ENCODE measurements at regions not wholly inside any gene's neighbourhood (a gene's known extent, or its start where the extent isn't known, plus 50 kb on each side); places are given as distances from the start of the nearest gene placed in this dataset.

DNA sequence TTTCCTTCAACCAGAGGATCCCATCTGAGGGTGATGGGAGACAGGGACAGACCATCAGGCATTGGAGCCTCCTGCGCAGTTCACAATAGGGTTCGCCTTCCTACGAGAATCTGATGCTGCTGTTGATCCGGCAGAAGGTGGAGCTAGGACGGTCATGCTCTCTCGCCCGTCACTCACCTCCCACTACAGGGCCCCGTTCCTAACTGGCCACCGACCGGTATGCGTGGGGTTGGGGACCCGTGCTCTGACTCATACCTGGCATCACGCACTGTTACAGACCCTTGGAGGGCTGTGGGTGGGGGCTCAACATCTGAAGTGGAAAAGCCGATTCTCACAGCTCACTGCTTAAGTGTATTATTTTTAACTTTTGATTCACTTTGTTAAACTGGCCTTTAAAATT lies 402.3 kb downstream of the BRD1 start:
- DNase-seq = no peak

DNA sequence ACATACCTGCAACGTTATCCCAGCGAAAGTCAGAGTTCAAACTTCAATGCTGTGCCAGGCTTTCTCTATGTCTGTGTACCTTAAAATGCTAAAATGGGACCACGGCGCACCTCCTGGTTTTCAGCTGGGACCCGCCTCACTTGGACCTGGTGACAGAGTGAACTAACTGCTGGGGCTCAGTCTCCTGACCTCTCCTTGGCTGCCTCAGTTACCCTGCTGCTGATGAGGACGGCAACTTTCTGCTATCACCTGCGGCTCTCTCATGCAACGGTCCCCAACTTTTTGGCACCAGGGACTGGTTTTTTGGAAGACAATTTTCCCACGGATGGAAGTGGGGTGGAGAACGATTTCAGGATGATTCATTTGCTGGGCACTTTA lies 402.8 kb downstream of the BRD1 start:
- DNase-seq = no peak

DNA sequence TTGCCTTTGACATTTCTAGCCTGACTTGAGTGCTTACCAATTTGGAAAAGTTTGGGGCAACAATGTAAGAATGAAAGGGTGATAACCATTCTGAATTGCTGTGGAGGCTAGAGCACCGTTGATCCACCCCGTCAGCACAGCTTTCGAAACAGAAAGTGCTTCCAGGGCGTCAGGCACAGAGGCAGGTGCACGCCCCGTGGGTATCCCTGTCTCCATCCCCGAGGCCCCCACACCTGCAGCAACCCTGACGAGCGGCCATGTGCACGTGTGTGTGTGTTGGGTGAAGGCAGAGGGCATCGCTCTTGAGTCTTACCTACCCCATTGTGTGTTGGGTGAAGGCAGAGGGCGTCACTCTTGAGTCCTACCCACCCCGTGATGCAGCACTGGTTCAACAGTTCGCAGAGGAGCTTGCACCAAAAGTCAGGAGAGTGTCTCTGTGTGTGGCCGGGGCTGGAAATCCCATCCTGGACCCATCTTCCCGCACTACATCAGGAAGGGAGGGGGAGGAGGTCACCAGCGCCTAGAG lies 404.5 kb downstream of the BRD1 start:
- DNase-seq = no peak

DNA sequence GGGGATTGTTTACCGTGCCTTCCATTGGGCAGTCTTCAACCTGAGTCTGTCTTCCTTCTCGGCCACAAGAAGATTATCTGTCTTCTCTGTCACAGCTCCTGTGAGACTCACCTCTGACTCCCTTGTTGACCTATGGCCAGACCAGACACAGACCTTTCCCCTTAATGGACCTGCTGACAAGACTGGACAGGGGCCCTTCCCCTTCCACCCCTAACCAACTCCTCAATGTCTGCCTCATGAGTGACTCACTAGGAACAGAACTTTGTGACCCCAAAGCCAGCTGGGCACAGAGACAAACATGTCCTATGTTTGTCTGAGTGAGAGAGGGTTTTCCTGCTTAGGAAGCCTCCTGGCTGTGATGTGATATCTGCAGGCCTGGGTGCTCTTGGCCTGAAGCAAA lies 405.0 kb downstream of the BRD1 start:
- no peak for DNase-seq

DNA sequence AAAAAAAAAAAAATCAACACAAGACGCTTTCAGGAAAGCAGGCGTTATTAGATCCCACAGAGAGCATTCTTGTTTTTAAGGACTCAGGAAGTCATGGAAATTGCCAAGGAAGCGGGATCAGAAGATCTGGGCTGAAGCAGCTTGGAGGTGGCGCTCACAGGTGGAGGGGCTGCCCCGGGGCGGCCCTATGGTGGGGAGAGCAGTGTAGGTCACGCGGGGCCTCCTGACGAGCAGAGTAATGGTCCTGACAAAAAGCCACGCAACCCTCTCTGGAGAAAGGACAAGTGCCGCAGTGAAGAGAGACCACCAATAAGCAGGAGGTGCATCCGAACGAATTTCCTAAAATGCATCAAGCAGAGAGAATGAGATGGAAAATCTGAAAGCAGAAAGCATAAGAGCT lies 407.0 kb downstream of the BRD1 start:
- no peak for DNase-seq

DNA sequence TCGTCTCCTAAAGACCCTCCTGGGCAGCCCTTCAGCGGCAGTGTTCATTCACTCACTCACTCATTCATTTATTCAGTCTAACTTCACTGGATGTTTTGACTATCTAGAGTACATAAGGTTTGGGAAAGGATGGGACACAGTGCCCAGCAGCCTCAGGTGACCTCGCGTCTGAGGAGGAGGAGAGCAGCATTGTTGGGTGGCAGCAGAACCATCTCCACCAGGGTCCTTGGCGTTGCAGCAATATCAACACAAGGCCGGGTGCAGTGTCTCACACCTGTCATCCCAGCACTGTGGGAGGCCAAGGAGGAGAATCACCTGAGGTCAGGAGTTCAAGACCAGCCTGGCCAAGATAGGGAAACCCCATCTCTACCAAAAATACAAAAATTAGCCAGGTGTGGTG lies 408.0 kb downstream of the BRD1 start:
- DNase-seq = no peak

DNA sequence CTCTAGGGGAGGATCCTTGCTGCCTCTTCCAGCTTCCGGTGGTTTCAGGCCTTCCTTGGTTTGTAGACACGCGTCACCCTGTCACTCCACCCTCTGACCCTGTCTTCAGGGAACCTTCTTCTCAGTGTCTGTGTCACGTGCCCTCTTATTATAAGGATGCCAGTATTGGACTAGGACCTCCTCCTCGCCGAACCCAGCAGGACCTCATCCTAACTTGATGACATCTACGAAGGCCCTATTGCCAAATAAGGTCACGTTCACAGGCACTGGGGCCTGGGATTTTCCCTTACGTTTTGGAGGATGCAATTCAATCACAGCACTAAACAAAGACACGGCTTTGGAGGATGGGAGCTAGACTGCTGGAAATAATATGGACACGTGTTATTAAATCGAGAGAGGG lies 408.7 kb downstream of the BRD1 start:
- no peak for DNase-seq

DNA sequence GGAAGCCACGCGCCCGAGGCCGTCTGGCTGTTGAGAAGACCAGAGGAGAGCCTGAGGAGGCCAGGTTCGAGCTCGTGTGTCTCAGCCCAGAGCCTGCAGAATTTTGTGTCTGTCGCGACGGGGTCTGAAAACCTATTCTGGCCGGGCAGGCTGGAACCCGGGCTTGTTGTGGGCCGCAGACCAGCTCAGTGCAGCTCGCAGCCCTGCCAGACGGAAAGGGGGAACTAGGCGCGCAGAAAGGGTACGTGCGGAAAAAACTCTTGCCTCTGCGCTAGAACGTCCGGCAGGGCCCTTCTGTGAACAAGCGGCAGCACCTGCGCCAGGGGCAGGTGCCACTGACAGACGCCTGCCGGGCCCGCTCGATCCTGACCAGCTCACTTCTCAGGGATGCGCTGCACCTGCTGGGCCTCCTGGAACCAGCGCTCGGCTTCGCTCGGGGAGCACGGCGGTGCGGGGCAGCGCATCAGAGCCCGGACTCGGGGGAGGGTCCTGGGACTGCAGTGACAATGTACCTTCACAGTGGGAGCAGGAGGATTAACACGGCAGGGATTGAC lies 409.3 kb downstream of the BRD1 start:
- DNase-seq = no peak

DNA sequence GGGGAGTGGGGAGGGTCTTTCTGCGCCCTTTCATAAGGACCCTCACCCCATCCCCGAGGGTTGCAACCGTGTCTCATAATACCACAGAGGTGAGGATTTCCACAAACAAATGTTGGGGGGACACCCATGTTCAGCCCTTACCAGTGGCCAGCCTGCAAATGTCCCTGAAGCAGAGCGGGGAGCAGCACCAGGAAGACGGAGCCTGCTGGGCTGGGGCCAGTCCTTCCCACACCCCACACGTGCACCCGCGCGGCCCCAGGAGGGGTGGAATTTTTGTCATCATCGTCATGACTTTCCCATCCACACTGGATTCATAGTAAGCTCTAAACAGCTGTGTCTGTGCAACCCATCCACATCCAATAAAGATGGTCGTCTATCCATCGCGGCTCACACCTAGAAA lies 409.8 kb downstream of the BRD1 start:
- DNase-seq = no peak

DNA sequence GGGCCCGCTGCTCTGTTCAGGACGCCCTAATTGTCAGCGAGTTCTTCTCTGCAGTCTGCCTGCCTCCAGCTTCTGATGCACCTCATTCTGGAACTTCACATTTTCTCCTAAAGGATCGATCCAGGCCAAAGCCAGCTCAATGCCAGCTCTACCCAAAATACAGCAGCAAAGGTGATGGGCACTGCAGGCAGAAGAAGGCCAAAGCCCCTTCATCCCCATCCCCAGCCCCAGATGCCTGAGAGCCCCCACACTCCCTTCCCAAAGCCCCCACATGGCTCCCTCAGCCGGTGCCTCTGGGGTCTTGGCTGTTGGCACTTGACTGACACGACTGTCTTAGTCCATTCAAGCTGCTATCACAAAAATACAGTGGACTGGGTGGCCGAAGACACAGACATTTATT lies 410.3 kb downstream of the BRD1 start:
- DNase-seq = no peak

DNA sequence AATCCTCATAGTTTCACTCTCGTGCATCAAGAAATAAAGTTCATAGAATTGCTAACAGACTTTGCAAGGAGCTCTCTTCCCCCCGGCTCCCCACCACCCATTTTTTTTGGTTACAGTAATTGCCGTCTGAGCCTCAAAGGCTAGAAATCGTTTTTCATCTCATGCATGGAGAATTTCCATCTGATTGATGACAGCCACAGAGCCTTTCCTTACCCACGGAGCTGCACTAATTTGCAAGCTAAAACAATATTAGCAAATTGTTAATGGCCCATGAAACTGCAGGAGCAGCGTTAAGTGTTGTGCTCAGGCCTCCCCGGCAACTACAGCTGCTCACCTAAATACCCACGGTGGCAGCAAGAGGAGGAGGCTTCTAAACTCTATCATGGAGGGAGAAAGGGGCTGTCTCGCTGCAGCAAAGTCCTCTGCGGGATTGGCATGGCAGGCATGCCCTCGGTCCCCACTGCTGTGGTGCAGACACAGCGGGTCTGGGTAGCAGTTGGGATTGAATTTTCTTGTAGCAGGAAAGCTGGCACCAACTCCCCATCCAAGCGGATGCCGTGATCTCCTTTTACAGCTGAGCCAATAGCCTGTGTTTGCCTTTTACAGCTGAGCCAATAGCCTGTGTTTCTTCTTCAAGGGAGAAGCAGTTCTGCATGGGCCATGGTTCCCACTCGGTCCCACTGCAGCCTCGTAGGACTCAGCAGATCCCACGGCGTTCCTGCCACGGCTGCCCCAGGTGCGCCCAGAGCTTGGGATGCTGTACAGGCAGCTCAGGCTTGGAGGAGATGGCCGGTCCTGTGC lies 412.3 kb downstream of the BRD1 start:
- DNase-seq = no peak

DNA sequence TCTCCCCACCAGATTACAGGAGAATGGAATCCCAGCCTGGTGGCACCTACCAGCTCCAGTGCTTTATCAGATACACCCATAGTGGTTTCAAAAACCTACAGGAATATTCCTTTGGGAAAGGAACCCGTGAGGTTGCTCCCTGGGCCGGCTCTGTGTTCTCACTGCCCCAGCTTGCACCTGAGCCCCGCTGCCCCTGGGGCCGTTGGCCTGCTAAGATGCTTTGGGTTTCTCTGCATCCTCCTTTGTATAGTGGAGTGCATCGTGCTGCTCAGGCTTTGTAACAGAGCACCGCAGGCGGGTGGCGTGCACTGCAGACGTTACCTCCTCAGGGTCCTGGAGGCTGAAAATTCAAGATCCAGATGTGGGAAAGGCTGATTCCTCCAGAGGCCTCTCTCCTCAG lies 414.1 kb downstream of the BRD1 start:
- DNase-seq = no peak

DNA sequence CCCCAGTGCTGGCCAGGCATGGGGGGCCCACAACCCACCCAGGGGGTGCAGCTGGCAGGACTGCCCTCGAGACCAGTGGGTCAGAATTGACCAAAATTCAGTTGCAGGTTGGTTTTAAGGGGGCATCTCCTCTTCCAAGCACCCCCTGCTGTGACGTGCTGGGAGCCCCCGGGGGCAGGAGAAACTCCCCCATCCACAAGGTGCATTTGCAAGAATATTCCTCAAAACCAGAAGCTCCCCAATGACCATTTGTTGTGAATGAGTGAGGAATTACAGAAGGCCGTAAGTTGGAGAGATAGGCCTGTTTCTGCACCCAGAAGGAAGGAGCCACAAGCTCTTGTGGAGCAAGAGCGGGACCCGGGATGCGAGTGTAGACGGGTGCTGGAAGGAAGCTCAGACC lies 414.5 kb downstream of the BRD1 start:
- no peak for DNase-seq

DNA sequence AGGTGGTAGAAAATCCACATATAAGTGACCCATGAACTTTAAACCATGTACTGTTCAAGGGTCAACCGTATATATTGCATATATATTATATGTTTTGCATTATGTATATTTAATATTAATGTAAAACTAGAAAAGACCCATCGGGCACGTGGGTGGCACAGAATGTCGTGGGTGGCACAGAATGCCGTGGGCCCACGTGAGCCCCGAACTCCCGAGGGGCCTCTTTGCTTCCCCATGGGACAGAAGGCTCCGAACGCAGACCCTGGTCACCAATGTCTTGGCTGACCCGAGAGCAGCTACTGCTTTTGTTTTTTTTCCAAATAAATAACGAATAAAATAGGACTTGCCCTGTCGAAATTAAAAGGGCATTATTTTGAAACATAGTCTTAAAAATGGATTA lies 415.4 kb downstream of the BRD1 start:
- DNase-seq = no peak

DNA sequence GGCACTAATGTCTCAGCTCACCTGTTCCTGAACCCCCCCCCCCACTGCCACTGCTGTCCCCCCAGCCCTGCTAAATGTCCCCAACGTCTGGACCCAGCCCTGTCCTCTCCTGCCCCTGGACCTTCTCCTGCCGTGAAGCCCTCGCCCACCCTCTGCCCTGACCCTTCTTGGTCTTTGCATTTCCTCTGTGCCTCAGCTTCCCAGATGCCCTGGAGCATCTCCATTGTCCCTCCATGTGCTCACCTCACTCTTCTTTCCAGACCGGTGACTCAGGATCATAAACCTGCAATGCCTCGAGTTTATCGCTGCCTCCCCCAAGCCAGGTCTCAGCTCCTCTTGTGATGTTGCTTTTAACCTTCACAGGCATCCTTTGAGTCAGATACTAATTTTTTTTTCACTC lies 416.4 kb downstream of the BRD1 start:
- DNase-seq = no peak

DNA sequence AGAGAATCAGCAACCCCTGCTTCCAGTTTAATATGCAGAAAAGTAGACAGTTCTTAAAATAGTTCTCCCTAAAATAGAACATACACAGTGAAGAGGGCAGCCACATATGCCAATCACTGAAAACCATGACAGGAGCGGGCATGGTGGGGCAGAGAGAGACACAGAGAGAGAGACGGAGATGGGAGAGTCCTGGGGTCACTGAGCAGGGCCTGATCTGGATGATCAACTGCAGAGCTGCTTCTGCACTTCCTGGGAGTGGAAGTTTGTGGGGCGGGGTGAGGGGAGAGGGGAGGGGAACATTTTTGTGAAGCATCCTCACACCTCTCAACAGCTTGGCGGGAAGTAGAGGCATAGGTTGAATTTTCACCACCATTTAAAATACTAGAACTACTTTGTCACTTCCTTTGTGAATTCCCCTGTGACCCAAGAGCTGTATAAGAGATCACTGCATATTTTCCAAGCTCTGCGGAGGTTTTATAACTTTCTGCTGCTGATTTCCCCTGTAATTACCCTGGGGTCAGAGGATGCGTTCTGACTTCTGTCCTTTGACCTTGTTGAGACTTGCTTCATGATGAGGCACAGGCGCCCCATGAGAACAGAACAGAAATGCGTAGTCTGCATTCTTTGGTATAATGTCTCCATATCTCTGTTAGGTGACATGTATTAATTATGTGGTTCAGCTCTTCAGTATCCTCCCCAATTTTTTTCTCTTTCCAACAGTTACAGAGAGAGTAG lies 419.4 kb downstream of the BRD1 start:
- no peak for DNase-seq

DNA sequence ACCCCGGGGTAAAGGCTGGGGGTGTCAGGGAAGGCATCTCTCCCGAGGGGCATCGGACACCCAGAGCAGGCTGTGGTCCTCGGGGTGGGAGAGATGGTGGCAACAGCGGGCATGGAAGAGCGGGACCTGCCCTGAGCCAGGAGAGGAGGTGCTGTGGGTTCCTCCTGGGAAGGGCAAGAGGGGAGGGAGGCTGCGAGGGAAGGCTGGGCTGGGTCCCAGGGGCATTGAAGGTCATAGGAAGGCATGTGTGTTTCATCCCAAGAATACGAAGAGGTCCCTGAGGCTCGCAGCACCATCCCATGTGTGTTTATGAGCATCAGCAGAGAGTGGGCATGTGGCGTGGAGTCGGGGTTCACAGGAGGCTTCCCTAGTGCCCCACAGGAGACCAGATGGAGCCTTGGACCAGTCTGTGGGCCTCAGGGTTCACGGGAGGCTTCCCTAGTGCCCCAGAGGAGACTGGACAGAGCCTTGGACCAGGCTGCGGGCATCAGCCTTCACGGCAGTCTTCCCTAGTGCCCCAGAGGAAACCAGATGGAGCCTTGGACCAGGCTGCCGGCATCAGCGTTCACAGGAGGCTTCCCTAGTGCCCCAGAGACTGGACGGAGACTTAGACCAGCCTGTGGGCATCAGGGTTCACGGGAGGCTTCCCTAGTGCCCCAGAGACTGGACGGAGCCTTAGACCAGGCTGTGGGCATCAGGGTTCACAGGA lies 420.6 kb downstream of the BRD1 start:
- DNase-seq = no peak

DNA sequence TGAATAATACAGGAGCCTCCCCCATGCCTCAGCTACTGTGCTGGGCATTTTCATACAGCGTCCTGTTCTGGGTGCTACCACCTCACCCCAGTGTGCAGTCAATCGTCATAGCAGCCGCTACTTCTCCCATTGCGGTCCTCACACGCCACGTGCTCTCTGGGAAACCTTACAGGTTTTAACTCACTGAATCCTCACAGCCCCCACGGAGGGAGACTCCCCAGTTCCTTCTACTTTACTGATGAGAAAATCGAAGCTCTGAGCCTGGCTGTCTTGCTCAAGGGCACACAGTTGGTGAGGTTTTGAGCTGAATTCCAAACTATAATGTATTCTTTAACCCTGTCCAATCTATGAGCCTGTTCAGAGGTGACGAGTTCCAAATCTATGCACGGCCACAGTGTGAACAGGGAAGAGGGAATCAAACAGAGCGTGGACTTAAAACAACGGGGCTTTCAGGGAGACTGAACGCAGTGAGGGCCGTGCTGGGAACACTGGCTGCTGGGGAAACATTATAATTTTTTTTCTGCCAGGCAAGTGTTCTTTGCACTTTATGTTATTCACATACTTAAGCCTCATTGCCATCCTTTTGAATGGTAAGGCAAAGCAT lies 421.5 kb downstream of the BRD1 start:
- no peak for DNase-seq

DNA sequence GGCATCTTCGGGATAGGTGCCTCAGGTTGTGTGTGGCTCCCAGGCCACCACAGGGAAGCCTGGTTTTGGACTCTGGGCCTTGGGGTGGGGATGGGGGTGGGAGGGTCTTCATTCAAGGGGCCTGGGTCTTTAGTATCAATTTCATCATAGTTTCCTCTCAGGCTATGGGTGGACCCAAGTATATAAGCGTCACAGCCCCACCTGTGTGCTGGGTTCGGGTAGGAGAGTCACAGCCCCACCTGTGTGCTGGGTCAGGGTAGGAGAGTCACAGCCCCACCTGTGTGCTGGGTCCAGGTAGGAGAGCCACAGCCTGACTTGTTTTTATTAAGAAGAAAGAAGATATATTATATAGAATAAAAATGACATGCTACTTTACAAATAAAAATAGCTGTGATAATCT lies 422.1 kb downstream of the BRD1 start:
- DNase-seq = no peak

DNA sequence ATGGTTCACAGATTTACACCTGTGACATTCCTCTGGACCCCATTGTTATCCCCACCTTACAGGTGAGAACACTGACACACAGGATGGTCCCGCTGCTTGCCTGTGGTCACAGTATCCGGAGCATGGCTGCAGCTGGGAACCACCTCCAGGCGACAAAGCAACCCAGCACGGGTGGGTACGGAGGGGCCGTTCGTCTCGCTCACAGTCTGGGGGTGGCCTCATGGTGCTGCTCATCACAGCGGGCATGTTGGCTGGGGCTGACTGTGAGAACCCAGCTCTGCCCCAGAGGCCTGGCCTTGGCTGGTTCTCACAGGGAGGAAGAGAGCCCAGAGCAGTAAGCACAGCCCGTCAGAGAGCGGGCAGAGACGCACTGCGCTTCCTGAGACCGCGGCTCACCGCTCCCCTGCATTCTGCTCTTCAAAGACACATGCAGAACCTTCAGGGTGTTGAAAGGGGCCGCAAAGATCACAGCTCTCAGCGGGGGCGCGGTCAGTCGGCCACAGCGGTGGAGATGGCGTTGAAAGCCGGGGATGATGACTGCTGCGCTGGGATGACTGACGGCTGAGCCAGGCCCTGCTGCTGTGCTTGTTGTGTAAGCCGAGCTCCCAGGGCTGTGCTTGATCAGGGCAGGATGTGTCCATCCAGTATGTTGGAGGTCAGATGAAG lies 423.0 kb downstream of the BRD1 start:
- no peak for DNase-seq

DNA sequence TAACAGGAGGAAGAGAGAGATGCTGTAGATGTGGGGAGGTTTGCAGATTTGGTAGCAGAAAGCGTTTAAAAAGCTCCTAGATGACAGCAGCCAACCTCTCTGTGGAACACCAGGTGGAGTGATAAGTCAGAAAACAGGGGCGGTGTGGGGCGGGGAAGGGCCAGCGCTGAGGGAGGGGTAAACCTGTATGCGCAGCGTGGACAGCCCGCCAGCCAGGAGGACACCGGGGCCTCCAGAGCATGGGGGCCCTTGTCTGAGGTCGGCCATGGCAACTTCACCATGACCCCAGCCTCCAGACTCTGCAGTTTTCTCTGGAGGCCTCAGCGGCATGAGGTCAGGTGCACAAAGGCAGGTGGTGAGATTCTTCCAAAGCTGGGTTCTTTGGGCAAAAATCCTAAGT lies 423.7 kb downstream of the BRD1 start:
- no peak for DNase-seq

DNA sequence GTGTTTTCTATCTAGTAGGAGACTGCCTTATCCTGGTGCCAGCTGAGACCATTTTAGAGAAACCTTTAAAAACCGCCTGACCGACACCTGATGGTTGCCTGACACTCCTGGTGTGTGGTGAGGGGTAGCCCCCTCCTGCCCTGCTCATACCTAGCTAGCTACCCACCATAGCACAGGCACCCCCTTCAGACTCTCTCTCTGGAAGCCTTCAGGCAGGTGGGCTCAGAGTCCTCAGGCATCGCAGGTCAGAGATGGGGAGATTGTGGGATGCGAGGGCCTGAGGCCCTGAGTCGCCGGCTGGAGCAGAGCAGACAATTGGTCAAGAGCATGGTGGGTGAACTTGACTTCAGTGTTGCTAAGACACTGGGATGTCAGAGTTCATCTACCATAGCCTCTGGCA lies 424.6 kb downstream of the BRD1 start:
- DNase-seq = no peak

DNA sequence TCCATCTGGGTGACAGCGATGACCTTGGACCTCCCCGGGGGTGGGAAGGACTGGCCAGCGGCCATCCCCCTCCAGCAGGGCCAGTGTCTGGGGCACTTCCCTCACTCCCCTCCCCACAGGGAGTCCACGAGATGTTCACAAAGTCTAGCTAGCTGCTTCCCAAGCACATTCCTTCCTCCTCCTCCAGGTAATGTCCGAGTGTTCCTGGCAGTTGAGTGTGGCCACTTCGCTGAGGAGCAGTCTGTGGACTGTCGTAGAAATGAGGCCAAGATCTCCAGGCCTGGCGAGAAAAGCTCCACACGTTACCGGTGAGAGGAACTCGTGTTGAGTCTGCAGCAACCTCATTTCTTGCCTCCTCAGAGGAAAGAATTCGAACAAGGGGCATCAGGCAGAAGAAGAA lies 425.5 kb downstream of the BRD1 start:
- no peak for DNase-seq
